Rectal smooth muscle tissue (tissue), 1 donor: ENCODE measurements at regions not wholly inside any gene's neighbourhood (a gene's known extent, or its start where the extent isn't known, plus 50 kb on each side); places are given as distances from the start of the nearest gene placed in this dataset.

Experiments
- H3K27ac ChIP-seq: one replicate; pipeline ENCODE4 v1.7.0; 2013; ENCODE audit warnings: low read depth, low read length, inconsistent platforms
- H3K27me3 ChIP-seq: one replicate; pipeline ENCODE4 v1.7.0; 2013; ENCODE audit warnings: low read length; ENCODE audit not compliant: control insufficient read depth, insufficient read depth
- H3K36me3 ChIP-seq: one replicate; pipeline ENCODE4 v1.7.0; 2013; ENCODE audit warnings: low read length; ENCODE audit not compliant: control insufficient read depth, insufficient read depth
- H3K4me1 ChIP-seq: one replicate; pipeline ENCODE4 v1.7.0; 2013; ENCODE audit warnings: low read length; ENCODE audit not compliant: control insufficient read depth, insufficient read depth
- H3K4me3 ChIP-seq: one replicate; pipeline ENCODE4 v1.7.0; 2013; ENCODE audit warnings: low read length
- H3K9ac ChIP-seq: one replicate; pipeline ENCODE4 v1.7.0; 2013; ENCODE audit warnings: low read length

DNA sequence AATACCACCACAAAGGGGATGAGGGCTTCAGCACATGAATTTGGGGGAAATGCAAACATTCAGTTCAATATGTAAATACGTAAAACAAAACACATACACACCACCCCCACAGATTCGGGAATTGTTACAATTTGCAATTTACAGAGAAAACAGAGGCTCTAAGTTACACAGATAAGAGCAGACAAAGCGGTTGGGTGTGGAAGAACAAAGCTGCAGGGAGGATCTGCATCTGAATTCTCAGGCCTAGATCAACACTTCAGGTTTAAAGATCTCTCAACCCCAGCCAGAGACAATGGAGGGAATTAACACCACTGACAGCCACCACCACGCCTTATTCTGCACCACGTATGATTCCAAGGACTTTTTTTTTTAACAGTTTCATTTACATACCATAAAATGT is 375.5 kb downstream of the BCL11B start:
- no peaks in the 10 kb centered on the region for H3K27me3 ChIP-seq
- no peaks in the 10 kb centered on the region for H3K4me1 ChIP-seq
- H3K27ac ChIP-seq: no peak overlapping the region
- H3K9ac ChIP-seq: no peak overlapping the region
- no peaks in the 10 kb centered on the region for H3K36me3 ChIP-seq
- no peak overlapping the region for H3K4me3 ChIP-seq

DNA sequence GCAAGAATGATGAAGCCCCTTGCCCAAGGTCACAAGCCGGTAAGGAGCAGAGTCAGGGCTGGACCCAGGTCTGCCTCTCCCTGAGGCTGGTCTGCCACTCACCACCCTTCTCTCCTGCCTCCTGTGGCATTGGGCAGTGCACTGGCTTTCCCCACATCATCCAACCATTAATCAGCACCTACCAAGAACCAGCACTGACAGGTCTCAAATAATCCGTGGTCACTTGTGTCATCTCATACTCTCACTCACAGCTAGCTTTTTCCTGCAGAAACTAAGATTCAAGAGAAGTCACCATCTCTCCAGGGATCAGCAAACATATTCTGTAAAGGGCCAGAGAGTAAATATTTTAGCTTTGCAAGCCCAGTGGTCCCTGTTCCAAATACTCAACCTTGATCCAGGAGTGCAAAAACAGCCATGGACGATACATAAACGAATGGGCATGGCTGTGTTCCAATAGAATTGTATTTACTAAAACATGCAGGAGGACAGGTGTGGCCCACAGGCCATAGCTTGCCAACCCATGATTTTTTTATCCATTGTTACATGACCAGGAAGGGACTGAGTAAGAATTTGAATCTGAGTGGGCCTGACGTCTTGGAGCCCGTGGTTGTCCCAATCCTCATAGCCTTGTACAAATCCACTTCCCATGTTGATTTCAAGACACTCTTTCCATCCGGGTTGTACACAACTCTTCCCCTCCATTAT is 374.2 kb downstream of the BCL11B start:
- H3K36me3 ChIP-seq: no peaks in the 10 kb centered on the region
- H3K4me3 ChIP-seq: no peak overlapping the region
- no peak overlapping the region for H3K27ac ChIP-seq
- H3K9ac ChIP-seq: no peak overlapping the region
- H3K4me1 ChIP-seq: no peaks in the 10 kb centered on the region
- no peaks in the 10 kb centered on the region for H3K27me3 ChIP-seq

DNA sequence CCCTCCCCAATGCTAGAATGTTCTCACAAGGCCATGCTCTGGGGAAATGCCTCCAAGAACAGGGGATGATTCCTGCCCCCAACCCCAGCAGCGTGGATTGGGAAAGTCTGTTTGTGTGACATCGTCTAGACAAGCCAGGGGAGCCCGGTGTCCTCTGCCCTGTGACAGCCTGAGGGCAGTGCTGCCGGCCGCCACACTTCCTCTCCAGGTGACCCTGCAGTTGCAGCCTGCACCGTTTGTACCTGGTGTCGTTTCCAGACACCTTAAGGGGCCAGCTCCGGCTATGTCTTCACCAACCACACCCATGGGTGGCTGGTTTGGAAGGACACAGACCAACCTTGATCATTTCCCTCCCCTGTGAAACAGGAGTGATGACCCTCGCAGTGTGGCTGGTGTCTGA is 372.6 kb downstream of the BCL11B start:
- Histone ChIP-seq H3K36me3 (no peaks in the 10 kb centered on the region), H3K9ac (no peak overlapping the region), H3K4me3 (no peak overlapping the region), H3K27ac (no peak overlapping the region), H3K27me3 (no peaks in the 10 kb centered on the region), H3K4me1 (no peaks in the 10 kb centered on the region)

DNA sequence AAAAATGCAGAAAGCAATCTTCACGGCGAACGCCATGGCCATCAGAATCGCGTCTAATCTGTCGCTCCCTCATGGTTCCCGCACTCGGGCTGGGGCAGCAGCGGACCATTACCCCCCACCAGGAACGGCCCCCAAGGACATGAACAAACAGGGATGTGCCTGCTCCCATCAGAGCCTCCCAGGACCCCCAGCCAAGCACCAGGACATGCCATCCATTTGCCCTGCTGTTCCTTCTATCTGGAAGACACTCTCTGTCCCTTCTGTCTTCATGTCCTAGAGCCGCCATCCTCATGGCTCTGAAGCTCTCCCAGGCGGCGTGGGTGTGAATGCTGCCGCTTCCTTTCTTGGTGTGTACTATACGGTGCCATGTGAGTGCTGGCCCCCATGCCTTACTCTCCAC is 371.8 kb downstream of the BCL11B start:
- Histone ChIP-seq H3K27me3 (no peaks in the 10 kb centered on the region), H3K9ac (no peak overlapping the region), H3K4me1 (no peaks in the 10 kb centered on the region), H3K4me3 (no peak overlapping the region), H3K27ac (no peak overlapping the region), H3K36me3 (no peaks in the 10 kb centered on the region)

DNA sequence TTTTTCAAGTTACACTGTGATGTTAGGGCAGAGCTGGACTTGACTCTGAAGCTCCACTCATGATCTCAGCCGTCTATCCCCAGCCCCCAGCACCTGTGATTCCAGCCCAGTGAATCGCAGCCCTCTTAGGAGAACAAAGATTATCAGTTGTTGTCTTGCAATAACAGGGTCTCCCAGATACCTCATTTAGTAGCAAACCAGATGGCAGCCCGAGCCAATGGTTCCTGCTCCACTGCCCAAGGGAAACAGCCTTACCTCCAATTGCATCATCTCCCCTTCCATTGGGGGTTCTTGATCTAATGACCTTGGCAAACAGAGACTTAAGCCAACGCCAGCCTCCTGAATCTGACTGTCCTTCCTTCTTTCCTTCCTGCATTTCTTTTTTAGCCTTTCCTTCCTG is 371.2 kb downstream of the BCL11B start:
- Histone ChIP-seq H3K36me3 (no peaks in the 10 kb centered on the region), H3K4me1 (no peaks in the 10 kb centered on the region), H3K9ac (no peak overlapping the region), H3K27me3 (no peaks in the 10 kb centered on the region), H3K27ac (no peak overlapping the region), H3K4me3 (no peak overlapping the region)

DNA sequence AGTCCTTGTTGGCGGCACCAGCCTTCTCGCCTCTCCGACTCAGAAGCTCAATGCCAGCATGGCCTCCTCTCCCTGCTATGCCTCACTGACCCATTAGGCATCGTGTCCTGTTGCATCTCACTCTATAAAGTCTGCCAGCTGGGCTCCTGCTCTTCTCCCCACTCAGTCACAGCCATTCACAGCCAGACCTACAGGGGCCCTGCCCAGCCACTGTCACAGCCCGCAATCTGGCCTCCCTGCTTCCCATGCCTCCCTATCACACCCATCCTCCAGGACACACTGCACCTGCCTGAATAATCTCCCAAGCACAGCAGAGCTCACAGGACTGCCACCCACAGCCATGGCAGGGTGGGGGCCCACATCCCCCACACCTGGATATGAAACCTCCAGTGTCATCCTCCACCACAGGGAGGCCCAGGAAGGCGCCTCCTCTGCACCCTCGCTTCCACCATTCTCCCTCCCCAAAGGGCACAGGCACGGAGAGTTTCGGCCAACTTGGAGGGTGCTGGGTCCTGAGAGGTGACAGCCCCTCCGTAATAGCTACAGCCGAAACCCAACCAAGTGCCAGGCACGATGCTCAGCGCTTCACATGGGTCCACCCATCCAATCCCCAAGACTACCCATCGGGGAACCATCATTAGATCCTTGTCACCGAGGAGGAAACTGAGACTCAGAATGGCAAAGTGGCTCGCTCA is 370.3 kb downstream of the BCL11B start:
- H3K4me1 ChIP-seq: no peaks in the 10 kb centered on the region
- H3K27me3 ChIP-seq: no peaks in the 10 kb centered on the region

DNA sequence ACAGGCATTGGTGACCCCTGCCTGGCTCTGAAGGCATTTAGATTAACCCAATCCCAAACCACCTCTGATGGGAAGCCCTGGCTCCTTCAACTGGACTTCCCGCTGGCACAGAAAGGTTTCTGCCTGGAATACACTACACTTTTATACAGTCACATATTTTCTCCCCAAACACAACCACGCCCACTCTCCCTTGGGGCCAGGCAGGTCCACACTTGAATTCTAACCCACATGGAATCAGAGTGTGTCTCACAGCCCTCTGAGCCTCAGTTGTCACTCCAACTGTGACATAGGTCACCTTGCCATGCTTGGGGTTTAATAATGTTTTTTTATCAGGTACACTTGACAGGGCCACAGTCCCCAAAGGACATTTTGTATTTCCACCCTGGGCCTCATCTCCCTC is 368.6 kb downstream of the BCL11B start:
- H3K27me3 ChIP-seq: no peaks in the 10 kb centered on the region
- no peak overlapping the region for H3K27ac ChIP-seq
- no peaks in the 10 kb centered on the region for H3K4me1 ChIP-seq
- H3K9ac ChIP-seq: no peak overlapping the region
- no peak overlapping the region for H3K4me3 ChIP-seq
- H3K36me3 ChIP-seq: no peaks in the 10 kb centered on the region

More for the DNA sequence above, 370.3 kb downstream of the BCL11B start:
- Histone ChIP-seq H3K27ac (no peak overlapping the region), H3K36me3 (no peaks in the 10 kb centered on the region), H3K4me3 (no peak overlapping the region), H3K9ac (no peak overlapping the region)

DNA sequence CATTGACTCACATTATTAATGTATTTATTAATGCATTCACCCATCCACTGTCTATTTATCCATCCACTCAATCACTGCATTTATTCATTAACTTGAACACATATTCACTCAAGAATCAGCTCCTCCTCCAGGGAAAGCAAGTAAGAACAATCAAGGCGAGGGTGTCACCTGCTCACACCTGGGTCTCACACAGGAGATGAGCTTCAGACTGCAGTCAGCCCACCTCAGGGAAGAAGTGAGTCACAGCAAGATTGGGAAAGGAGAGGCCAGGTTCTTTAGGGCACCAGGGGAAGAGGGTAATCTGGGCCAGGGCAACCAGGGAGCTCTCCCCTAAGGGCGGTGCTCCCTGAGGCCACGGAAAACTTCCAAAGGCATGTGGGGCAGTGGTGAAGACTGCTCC is 367.3 kb downstream of the BCL11B start:
- Histone ChIP-seq H3K27ac (no peak overlapping the region), H3K9ac (no peak overlapping the region), H3K4me1 (no peaks in the 10 kb centered on the region), H3K27me3 (no peaks in the 10 kb centered on the region), H3K4me3 (no peak overlapping the region), H3K36me3 (no peaks in the 10 kb centered on the region)

DNA sequence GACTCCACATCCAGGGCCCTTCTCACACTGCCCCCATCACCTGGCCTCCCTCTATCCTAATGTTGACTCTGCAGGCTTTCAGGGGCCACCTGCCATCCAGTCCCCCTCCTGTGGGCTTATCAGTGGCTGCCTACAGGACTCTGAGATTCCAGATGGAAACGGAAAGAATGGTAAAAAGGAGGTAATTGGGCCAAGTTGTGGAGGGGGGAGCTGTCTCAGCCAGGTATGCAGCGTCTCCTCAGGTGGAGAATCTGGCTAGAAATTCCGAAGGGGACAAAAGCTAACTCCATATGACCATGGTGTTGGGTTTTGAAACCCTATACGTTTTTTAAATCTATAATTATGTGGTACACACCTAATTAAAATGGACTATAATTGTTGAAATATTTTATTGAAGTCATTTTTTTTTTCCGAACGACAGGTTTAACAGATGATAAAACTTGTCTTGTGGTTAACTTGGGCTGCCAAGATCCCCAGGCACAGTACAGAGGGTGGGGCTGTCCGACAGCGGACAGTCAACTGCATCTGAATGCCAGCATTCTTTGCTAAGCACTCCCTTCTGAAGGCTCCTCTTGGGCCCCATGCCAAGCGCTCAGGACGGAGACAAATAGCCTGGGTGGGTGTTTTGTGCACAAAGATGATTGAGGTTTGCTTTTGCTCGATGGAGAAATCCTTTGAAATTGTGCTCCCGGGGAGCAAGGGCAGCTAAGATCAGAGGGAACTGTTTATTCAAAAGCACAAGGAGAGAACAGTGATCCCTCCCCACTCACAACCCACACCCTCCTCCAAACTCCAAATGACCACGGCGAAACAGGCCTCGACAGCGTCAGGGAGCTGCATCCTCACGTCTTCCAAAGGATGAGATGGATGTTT is 365.6 kb downstream of the BCL11B start:
- no peaks in the 10 kb centered on the region for H3K4me1 ChIP-seq
- H3K4me3 ChIP-seq: no peak overlapping the region
- H3K9ac ChIP-seq: no peak overlapping the region
- no peak overlapping the region for H3K27ac ChIP-seq
- H3K27me3 ChIP-seq: no peaks in the 10 kb centered on the region
- no peaks in the 10 kb centered on the region for H3K36me3 ChIP-seq

DNA sequence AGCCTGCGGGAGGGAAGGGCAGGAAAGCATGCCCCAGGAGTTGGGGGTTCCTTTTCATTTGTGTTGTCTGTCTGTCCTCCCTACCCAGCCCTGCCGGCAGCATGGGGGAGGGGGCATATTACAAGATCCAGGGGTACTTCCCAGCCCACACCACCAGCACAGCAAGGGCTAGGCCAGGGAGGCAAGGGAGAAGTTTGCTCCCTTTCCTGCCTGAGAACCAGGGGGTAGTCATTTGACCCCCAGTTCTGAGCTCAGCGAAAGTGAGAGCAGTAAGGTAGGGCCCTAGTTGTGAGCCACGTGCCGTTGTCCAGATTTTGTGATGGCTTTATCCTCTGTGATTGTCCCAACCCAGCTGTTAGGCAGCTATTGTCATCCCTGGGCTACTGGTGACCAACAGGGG is 364.7 kb downstream of the BCL11B start:
- Histone ChIP-seq H3K27ac (no peak overlapping the region), H3K27me3 (no peaks in the 10 kb centered on the region), H3K36me3 (no peaks in the 10 kb centered on the region), H3K4me1 (no peaks in the 10 kb centered on the region), H3K9ac (no peak overlapping the region), H3K4me3 (no peak overlapping the region)

DNA sequence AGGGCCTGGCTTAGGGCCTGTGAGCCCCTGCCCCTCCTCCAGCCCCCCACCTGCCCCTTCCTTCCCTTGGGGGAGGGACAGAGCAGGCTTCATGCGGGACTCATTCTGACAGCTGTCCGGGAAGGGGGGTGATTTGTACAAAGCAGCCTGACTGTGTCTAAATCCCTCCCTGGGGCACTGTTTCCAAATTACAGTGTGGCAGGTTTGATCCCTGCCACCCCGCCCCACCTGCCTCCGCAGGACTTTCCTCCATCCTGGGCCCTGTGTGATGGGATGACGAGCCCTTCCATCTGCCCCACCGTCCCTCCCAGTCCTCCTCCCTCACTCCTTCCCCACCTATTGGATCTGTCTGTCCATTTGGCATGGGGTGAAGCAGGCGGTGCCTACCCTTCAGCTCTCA is 363.9 kb downstream of the BCL11B start:
- Histone ChIP-seq H3K27ac (no peak overlapping the region), H3K4me1 (no peaks in the 10 kb centered on the region), H3K9ac (no peak overlapping the region), H3K4me3 (no peak overlapping the region), H3K27me3 (no peaks in the 10 kb centered on the region), H3K36me3 (no peaks in the 10 kb centered on the region)

DNA sequence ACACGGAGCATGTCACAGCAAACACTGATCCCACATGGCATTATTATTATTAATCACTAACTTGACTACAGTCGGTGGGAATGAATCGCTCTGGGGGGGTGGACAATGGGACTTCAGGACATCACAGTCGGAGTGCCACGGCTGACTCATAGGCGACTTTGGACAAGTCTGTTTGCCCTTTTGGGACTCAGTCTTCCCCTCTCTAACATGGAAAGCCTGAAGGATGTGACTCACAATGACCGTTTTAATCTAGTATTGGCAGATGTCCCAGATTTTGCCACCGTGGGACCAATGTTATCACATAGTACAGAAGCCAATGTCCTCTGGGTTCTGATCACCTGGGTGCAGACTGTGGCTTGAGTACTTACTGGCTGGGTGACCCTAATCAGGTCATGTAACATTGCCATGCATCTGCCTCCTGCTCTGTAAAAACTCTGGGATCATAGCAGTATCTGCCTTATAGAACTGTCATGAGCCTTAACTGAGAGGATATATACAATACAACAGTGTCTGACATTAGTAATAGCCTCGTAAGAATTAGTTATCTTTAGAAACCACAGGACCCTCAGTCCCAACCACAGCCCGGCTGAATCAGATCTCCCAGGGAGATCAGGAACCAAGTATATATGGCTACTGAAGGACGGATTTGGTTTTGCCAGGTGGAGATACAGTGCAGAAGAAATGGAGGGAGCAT is 362.6 kb downstream of the BCL11B start:
- Histone ChIP-seq H3K4me1 (no peaks in the 10 kb centered on the region), H3K27ac (no peak overlapping the region), H3K27me3 (no peaks in the 10 kb centered on the region), H3K4me3 (no peak overlapping the region), H3K9ac (no peak overlapping the region), H3K36me3 (no peaks in the 10 kb centered on the region)
